GM12892 (cell line): ENCODE measurements at regions not wholly inside any gene's neighbourhood (a gene's known extent, or its start where the extent isn't known, plus 50 kb on each side); places are given as distances from the start of the nearest gene placed in this dataset.

Experiments used
- POLR2A ChIP-seq: IDR thresholded peaks from 2 replicates; pipeline ENCODE4 v1.6.1; 2011; ENCODE audit warnings: low read depth, low read length, control low read depth
- POLR2AphosphoS5 ChIP-seq: IDR thresholded peaks from 2 replicates; pipeline ENCODE4 v1.6.1; 2011; ENCODE audit warnings: low read depth, low read length, control low read depth
- TAF1 ChIP-seq: IDR thresholded peaks from 2 replicates; pipeline ENCODE4 v1.6.1; 2011; ENCODE audit warnings: low read depth, mild to moderate bottlenecking, control low read depth, low read length, borderline replicate concordance

GRCh38 chr10:57905861-57906260 lies 361.8 kb downstream of the IPMK start:
- TF ChIP-seq POLR2AphosphoS5 = no peak
- TF ChIP-seq POLR2A = no peak
- no peak for TF ChIP-seq TAF1
